ENCODE measurements at regions not wholly inside any gene's neighbourhood (a gene's known extent, or its start where the extent isn't known, plus 50 kb on each side); places are given as distances from the start of the nearest gene placed in this dataset.
"Not testable (repeated sequence)": the region's sequence is repeated elsewhere in the genome, so short reads cannot be mapped to it uniquely, and the experiment has no call there.

DNA sequence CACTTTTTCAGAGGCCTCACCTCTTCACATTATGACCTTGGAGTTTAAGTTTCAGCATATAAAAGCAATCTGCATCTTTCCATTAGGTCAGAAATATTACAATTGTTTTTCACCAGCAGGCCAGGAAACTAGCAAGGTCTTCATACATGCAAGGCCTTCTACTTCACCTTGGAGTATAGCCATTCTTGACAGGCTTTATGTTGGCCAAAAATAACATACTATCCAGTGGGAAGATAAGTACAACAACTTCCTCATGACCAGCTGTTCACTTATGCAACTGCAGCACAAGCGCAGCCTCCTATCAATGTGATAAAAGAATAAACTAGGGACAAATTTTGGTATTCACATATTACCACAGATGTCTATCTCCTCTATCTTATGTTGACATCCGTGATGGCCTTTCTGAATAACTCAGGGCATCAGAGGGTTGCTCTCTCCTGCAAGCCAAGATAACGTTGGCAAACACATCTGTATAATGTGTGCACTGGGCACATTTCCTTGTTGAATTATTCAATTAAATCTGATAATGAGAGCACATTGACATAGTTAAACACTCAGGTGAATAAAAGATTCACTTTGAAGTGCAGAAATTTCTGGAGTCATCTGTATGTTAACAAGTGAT is 239.8 kb downstream of the FZD1 start:
- H3K27me3 ChIP-seq (replicated peaks; ENCODE audit: control insufficient read depth, insufficient read depth, low read length): no peaks in the 10 kb centered on the region
- no peaks in the 10 kb centered on the region for H3K36me3 ChIP-seq (ENCODE audit: control insufficient read depth, insufficient read depth, low read length)
- H3K4me3 ChIP-seq (replicated peaks; ENCODE audit: low read depth, low read length): no peak overlapping the region
- TF ChIP-seq, protein P1, sequence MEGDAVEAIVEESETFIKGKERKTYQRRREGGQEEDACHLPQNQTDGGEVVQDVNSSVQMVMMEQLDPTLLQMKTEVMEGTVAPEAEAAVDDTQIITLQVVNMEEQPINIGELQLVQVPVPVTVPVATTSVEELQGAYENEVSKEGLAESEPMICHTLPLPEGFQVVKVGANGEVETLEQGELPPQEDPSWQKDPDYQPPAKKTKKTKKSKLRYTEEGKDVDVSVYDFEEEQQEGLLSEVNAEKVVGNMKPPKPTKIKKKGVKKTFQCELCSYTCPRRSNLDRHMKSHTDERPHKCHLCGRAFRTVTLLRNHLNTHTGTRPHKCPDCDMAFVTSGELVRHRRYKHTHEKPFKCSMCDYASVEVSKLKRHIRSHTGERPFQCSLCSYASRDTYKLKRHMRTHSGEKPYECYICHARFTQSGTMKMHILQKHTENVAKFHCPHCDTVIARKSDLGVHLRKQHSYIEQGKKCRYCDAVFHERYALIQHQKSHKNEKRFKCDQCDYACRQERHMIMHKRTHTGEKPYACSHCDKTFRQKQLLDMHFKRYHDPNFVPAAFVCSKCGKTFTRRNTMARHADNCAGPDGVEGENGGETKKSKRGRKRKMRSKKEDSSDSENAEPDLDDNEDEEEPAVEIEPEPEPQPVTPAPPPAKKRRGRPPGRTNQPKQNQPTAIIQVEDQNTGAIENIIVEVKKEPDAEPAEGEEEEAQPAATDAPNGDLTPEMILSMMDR (IDR thresholded peaks at IDR 0.05; ENCODE audit: insufficient read depth, low read length, poor library complexity, severe bottlenecking): no peak
- DNase-seq (ENCODE audit: extremely low read depth, insufficient read length): no peak

DNA sequence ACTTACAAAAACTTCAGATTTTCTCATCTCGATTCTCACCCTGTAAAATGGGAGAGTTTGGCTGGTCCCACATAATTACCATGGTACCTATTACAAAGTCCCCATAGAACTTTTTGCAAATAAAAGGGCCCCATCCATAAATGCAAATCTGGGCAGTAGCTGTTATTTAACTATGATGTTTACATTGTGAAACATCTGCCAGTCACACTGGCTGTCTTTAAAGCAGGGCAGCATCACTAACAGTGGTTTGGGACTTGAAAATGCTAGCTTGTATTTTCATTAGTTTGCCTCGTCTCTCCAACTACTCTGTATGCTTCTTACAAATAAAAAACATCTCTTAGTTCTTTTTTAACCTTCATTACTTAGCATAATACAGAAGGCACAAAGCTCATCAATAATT is 240.7 kb downstream of the FZD1 start:
- no peak for DNase-seq (ENCODE audit: extremely low read depth, insufficient read length)
- no peak overlapping the region for H3K4me3 ChIP-seq (replicated peaks; ENCODE audit: low read depth, low read length)
- no peaks in the 10 kb centered on the region for H3K27me3 ChIP-seq (replicated peaks; ENCODE audit: control insufficient read depth, insufficient read depth, low read length)
- H3K36me3 ChIP-seq (ENCODE audit: control insufficient read depth, insufficient read depth, low read length): no peaks in the 10 kb centered on the region
- TF ChIP-seq, protein P1 (IDR thresholded peaks at IDR 0.05; ENCODE audit: insufficient read depth, low read length, poor library complexity, severe bottlenecking): no peak

DNA sequence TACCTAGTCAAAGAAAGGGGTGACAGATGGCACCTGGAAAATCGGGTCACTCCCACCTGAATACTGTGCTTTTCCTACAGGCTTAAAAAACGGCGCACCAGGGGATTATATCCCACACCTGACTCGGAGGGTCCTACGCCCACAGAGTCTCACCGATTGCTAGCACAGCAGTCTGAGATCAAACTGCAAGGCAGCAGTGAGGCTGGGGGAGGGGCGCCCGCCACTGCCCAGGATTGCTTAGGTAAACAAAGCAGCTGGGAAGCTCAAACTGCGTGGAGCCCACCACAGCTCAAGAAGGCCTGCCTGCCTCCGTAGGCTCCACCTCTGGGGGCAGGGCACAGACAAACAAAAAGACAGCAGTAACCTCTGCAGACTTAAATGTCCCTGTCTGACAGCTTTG is 242.7 kb downstream of the FZD1 start:
- not testable (repeated sequence) for H3K27me3 ChIP-seq (replicated peaks; ENCODE audit: control insufficient read depth, insufficient read depth, low read length); H3K36me3 ChIP-seq (ENCODE audit: control insufficient read depth, insufficient read depth, low read length); H3K4me3 ChIP-seq (replicated peaks; ENCODE audit: low read depth, low read length); DNase-seq (ENCODE audit: extremely low read depth, insufficient read length)

DNA sequence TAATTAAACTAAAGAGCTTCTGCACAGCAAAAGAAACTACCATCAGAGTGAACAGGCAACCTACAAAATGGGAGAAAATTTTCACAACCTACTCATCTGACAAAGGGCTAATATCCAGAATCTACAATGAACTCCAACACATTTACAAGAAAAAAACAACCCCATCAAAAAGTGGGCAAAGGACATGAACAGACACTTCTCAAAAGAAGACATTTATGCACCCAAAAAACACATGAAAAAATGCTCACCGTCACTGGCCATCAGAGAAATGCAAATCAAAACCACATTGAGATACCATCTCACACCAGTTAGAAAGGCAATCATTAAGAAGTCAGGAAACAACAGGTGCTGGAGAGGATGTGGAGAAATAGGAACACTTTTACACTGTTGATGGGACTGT is 247.6 kb downstream of the FZD1 start:
- not testable (repeated sequence) for H3K4me3 ChIP-seq (replicated peaks; ENCODE audit: low read depth, low read length); DNase-seq (ENCODE audit: extremely low read depth, insufficient read length); H3K27me3 ChIP-seq (replicated peaks; ENCODE audit: control insufficient read depth, insufficient read depth, low read length); H3K36me3 ChIP-seq (ENCODE audit: control insufficient read depth, insufficient read depth, low read length)

DNA sequence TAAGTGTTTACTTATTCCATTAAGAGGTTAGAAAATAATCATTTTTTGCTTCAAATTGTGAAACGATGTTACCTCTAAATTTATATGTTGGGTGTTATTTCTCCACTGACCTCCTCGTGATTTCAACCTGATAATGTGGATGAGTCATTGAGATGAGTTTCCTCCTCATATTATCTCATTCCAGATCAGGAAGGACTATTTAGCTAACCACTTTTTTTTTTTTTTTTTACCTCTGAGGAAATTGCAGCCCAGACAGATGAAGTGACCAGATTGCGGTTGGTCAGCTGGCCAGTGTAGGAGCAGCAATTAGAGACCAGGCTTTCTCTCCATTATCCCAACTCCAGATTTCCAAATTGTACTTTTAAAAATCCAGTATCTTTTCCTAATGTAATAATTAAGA is 248.7 kb downstream of the FZD1 start:
- no peak for DNase-seq (ENCODE audit: extremely low read depth, insufficient read length)
- no peak overlapping the region for H3K4me3 ChIP-seq (replicated peaks; ENCODE audit: low read depth, low read length)

DNA sequence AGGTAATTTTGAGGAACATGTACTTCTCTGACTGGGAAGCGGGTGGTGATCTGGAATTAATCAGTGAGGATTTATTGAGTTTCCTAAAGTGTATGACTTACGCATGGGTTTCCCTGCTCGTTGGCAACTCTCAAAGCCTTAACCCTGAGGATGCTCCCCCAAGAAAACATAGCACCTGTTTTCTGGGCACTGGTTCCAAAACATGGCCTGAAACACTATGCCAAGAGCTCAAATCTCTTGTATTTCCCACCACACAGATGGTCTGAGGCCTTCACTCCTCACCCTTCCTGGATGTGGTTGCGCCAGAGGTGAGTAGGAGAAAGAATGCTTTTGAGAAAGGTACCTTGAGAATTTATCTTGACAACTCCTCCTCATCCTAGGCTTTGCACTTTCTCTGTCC is 250.4 kb downstream of the FZD1 start:
- H3K4me3 ChIP-seq (replicated peaks; ENCODE audit: low read depth, low read length): no peak overlapping the region
- TF ChIP-seq, protein P1 (IDR thresholded peaks at IDR 0.05; ENCODE audit: insufficient read depth, low read length, poor library complexity, severe bottlenecking): no peak
- H3K36me3 ChIP-seq (ENCODE audit: control insufficient read depth, insufficient read depth, low read length): no peaks in the 10 kb centered on the region
- DNase-seq (ENCODE audit: extremely low read depth, insufficient read length): no peak
- no peaks in the 10 kb centered on the region for H3K27me3 ChIP-seq (replicated peaks; ENCODE audit: control insufficient read depth, insufficient read depth, low read length)

More for the DNA sequence above, 248.7 kb downstream of the FZD1 start:
- Histone ChIP-seq H3K36me3 (ENCODE audit: control insufficient read depth, insufficient read depth, low read length) (no peaks in the 10 kb centered on the region), H3K27me3 (replicated peaks; ENCODE audit: control insufficient read depth, insufficient read depth, low read length) (no peaks in the 10 kb centered on the region)
- TF ChIP-seq, protein P1 (IDR thresholded peaks at IDR 0.05; ENCODE audit: insufficient read depth, low read length, poor library complexity, severe bottlenecking): no peak

DNA sequence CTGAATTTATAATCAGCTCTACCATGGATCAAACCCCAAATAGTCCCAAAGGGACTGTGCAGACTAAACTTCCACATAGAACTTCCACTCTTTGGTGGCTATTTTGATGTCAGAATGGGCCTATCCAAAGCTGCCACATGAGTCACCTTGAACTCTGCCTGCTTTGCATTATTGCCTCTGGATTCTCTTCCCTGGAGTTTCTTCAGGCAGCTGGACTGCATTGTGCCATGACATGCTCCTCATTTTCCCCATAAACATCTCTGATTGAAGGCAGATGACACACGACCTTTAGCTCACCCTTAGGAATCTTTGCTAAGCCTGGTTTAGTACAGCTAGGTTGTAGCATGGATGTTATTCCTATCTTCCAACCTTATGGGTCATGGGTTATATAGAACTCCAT is 251.7 kb downstream of the FZD1 start:
- no peaks in the 10 kb centered on the region for H3K27me3 ChIP-seq (replicated peaks; ENCODE audit: control insufficient read depth, insufficient read depth, low read length)
- no peak overlapping the region for H3K4me3 ChIP-seq (replicated peaks; ENCODE audit: low read depth, low read length)
- no peaks in the 10 kb centered on the region for H3K36me3 ChIP-seq (ENCODE audit: control insufficient read depth, insufficient read depth, low read length)
- TF ChIP-seq, protein P1 (IDR thresholded peaks at IDR 0.05; ENCODE audit: insufficient read depth, low read length, poor library complexity, severe bottlenecking): no peak
- no peak for DNase-seq (ENCODE audit: extremely low read depth, insufficient read length)
